HCT116 (cell line): ENCODE measurements at regions not wholly inside any gene's neighbourhood (a gene's known extent, or its start where the extent isn't known, plus 50 kb on each side); places are given as distances from the start of the nearest gene placed in this dataset.

Source experiments
- ATAC-seq: fragments of 200-7000 bp; cut with Tn5 transposase; 2 replicates; pipeline ENCODE4 v1.9.1; 2020; ENCODE audit warnings: mild to moderate bottlenecking, moderate library complexity
- BruUV-seq: library from RNA; stranded (reverse); fragments of 400-500 nt; replicated peaks from 2 replicates; lab custom pipeline; 2021; lab: Mats Ljungman, UMichigan
- CTCF ChIA-PET: fragments of 300-600 bp; sonication (Branson Sonifier 250); formaldehyde crosslinking; loops from one replicate; lab custom pipeline; 2021; ENCODE audit warnings: antibody characterized with exemption; lab: Charles Lee
- POLR2A ChIA-PET: fragments of 300-600, 350-600 bp; sonication (Branson Sonifier 250); formaldehyde crosslinking; loops from one replicate; lab custom pipeline; 2021; ENCODE audit warnings: antibody characterized with exemption; lab: Charles Lee
- RAD21 ChIA-PET, 2 experiments: fragments of 300-600 bp; sonication (Branson Sonifier 250); formaldehyde crosslinking; loops; one replicate each; lab custom pipeline; 2023; ENCODE audit warnings: low total read pairs in 2 of 2; ENCODE audit not compliant: uncharacterized antibody in 2 of 2, unreplicated experiment in 2 of 2, low non-redundant PET in 1 of 2; lab: Charles Lee
- DNase-seq: peaks from one replicate; pipeline ENCODE4 v3.0.0-alpha.2; 2010; ENCODE audit warnings: low read depth, low spot score
- H2AFZ ChIP-seq: fragments of 200-600 bp; shearing (Covaris generic), sonication (generic); 2 replicates; pipeline ENCODE4 v1.6.1; 2017; ENCODE audit warnings: low read depth, mixed run types, mixed read lengths, antibody characterized with exemption, low read length; ENCODE audit not compliant: poor library complexity, severe bottlenecking
- H3K27ac ChIP-seq: 2 replicates; pipeline ENCODE4 v1.5.1; 2012; ENCODE audit warnings: low read depth, low read length
- H3K27me3 ChIP-seq: fragments of 200-600 bp; sonication (generic); 2 replicates; pipeline ENCODE4 v1.6.1; 2016; ENCODE audit warnings: mixed run types, low read length, mixed read lengths; ENCODE audit not compliant: insufficient read depth
- H3K36me3 ChIP-seq, 2 experiments: fragments of 200-500 bp in 1 of 2; fragments of 200-600 bp in 1 of 2; sonication (Bioruptor generic) in 1 of 2; sonication (generic) in 1 of 2; 2 replicates each; pipeline versions ENCODE4 v1.5.1 to v1.6.1; 2014 to 2016; ENCODE audit warnings: low read length in 2 of 2, inconsistent platforms in 1 of 2, mixed read lengths in 1 of 2, mixed run types in 1 of 2; ENCODE audit not compliant: insufficient read depth in 2 of 2, control insufficient read depth in 1 of 2
- H3K4me1 ChIP-seq, 2 experiments: fragments of 200-600 bp in 1 of 2; sonication (generic) in 1 of 2; 2 replicates each; pipeline versions ENCODE4 v1.5.1 to v1.6.1; 2012 to 2017; ENCODE audit warnings: low read length in 2 of 2, inconsistent platforms in 1 of 2, mild to moderate bottlenecking in 1 of 2, mixed read lengths in 1 of 2, mixed run types in 1 of 2, moderate library complexity in 1 of 2; ENCODE audit not compliant: insufficient read depth in 2 of 2, control insufficient read depth in 1 of 2
- H3K4me2 ChIP-seq: fragments of 200-600 bp; sonication (generic); 2 replicates; pipeline ENCODE4 v1.6.1; 2017; ENCODE audit warnings: mixed run types, low read length, mixed read lengths
- H3K4me3 ChIP-seq, 2 experiments: fragments of 200-600 bp in 1 of 2; sonication (generic) in 1 of 2; replicated peaks in 1 of 2; 2 replicates each; pipeline ENCODE4 v1.5.1; 2011 to 2016; ENCODE audit warnings: low read length in 2 of 2, control low read depth in 1 of 2, low read depth in 1 of 2, mild to moderate bottlenecking in 1 of 2, mixed read lengths in 1 of 2, mixed run types in 1 of 2
- H3K79me2 ChIP-seq: fragments of 200-600 bp; sonication (generic); 2 replicates; pipeline ENCODE4 v1.6.1; 2017; ENCODE audit warnings: mild to moderate bottlenecking, mixed run types, low read length, moderate library complexity, mixed read lengths; ENCODE audit not compliant: insufficient read depth
- H3K9ac ChIP-seq: fragments of 200-600 bp; sonication (generic); 2 replicates; pipeline ENCODE4 v1.6.1; 2016; ENCODE audit warnings: low read length, mixed read lengths
- H3K9me2 ChIP-seq: fragments of 200-600 bp; sonication (generic), shearing (Covaris generic); 2 replicates; pipeline ENCODE4 v1.6.1; 2017; ENCODE audit warnings: mixed run types, mild to moderate bottlenecking, moderate library complexity; ENCODE audit not compliant: insufficient read depth
- H3K9me3 ChIP-seq, 2 experiments: fragments of 200-500 bp in 1 of 2; fragments of 200-600 bp in 1 of 2; sonication (Bioruptor generic) in 1 of 2; sonication (generic) in 1 of 2; 2 replicates each; pipeline ENCODE4 v1.6.1; 2014 to 2017; ENCODE audit warnings: low read length in 2 of 2, mixed read lengths in 2 of 2, inconsistent platforms in 1 of 2, low read depth in 1 of 2, mild to moderate bottlenecking in 1 of 2, mixed run types in 1 of 2, moderate library complexity in 1 of 2; ENCODE audit not compliant: control insufficient read depth in 1 of 2, insufficient read depth in 1 of 2
- H4K20me1 ChIP-seq: fragments of 200-600 bp; sonication (generic), shearing (Covaris generic); 2 replicates; pipeline ENCODE4 v1.6.1; 2017; ENCODE audit warnings: mixed run types, mild to moderate bottlenecking, moderate library complexity; ENCODE audit not compliant: insufficient read depth
- ATF3 ChIP-seq: IDR thresholded peaks from 2 replicates; pipeline ENCODE4 v1.6.1; 2012
- CBX3 ChIP-seq: IDR thresholded peaks from 2 replicates; pipeline ENCODE4 v1.6.1; 2012; ENCODE audit warnings: low read depth
- CEBPB ChIP-seq: IDR thresholded peaks from 2 replicates; pipeline ENCODE4 v1.6.1; 2012; ENCODE audit warnings: low read depth
- CTCF ChIP-seq, 3 experiments: fragments of 200-600 bp in 1 of 3; sonication (generic) in 1 of 3; IDR thresholded peaks in 2 of 3; conservative IDR thresholded peaks in 1 of 3; 2 replicates each; pipeline ENCODE4 v1.5.1; 2012 to 2017; ENCODE audit warnings: low read depth in 2 of 3, low read length in 2 of 3, antibody characterized with exemption in 1 of 3, borderline replicate concordance in 1 of 3, control low read depth in 1 of 3, mild to moderate bottlenecking in 1 of 3, mixed read lengths in 1 of 3, mixed run types in 1 of 3, moderate library complexity in 1 of 3; ENCODE audit not compliant: insufficient read depth in 1 of 3
- EGR1 ChIP-seq: IDR thresholded peaks from 2 replicates; pipeline ENCODE4 v1.6.1; 2012; ENCODE audit warnings: low read depth
- ELF1 ChIP-seq: IDR thresholded peaks from 2 replicates; pipeline ENCODE4 v1.6.1; 2012; ENCODE audit warnings: low read depth, borderline replicate concordance
- EZH2 ChIP-seq: fragments of 200-600 bp; sonication (generic); IDR thresholded peaks from 2 replicates; pipeline ENCODE4 v1.6.1; 2017; ENCODE audit warnings: antibody characterized with exemption, mixed run types
- FOSL1 ChIP-seq: IDR thresholded peaks from 2 replicates; pipeline ENCODE4 v1.6.1; 2012; ENCODE audit warnings: low read depth
- MAX ChIP-seq: IDR thresholded peaks from 2 replicates; pipeline ENCODE4 v1.6.1; 2012
- POLR2A ChIP-seq: IDR thresholded peaks from 2 replicates; pipeline ENCODE4 v1.7.0; 2011; ENCODE audit warnings: borderline replicate concordance; ENCODE audit not compliant: insufficient read depth, insufficient read length; ENCODE audit errors: extremely low read depth
- POLR2AphosphoS5 ChIP-seq: IDR thresholded peaks from 2 replicates; pipeline ENCODE4 v1.6.1; 2011; ENCODE audit warnings: mild to moderate bottlenecking, low read depth, low read length, moderate library complexity
- RAD21 ChIP-seq: IDR thresholded peaks from 2 replicates; pipeline ENCODE4 v1.6.1; 2012; ENCODE audit warnings: low read depth, mild to moderate bottlenecking
- REST ChIP-seq: IDR thresholded peaks from 2 replicates; pipeline ENCODE4 v1.6.1; 2012; ENCODE audit warnings: low read depth
- SIN3A ChIP-seq: IDR thresholded peaks from 2 replicates; pipeline ENCODE4 v1.6.1; 2012; ENCODE audit warnings: low read depth
- SP1 ChIP-seq: IDR thresholded peaks from 2 replicates; pipeline ENCODE4 v1.6.1; 2012; ENCODE audit warnings: low read depth
- SRF ChIP-seq: IDR thresholded peaks from 2 replicates; pipeline ENCODE4 v1.6.1; 2012; ENCODE audit warnings: low read depth
- TCF7L2 ChIP-seq: IDR thresholded peaks from 2 replicates; pipeline ENCODE4 v1.7.0; 2011; ENCODE audit warnings: borderline replicate concordance, inconsistent platforms; ENCODE audit not compliant: insufficient read depth, insufficient read length; ENCODE audit errors: extremely low read depth
- YY1 ChIP-seq: IDR thresholded peaks from 2 replicates; pipeline ENCODE4 v1.6.1; 2011; ENCODE audit warnings: low read length, low read depth, moderate library complexity, mild to moderate bottlenecking; ENCODE audit not compliant: insufficient replicate concordance; ENCODE audit errors: extremely low read depth
- ZNF274 ChIP-seq: fragments of 200-500 bp; sonication (Bioruptor generic); IDR thresholded peaks from 2 replicates; pipeline ENCODE4 v1.6.1; 2014; ENCODE audit warnings: mild to moderate bottlenecking, low read depth, low read length, inconsistent platforms
- intact Hi-C: fragments of 100-400 bp; cut with micrococcal nuclease; formaldehyde crosslinking; loops from 2 replicates; pipeline ENCODE4 v1.10.0; 2022

GRCh38 chr6:1499777-1500176 is 109.9 kb upstream of the FOXC1 start:
- POLR2A ChIA-PET: no interaction called here
- Histone ChIP-seq H3K4me1 (no peaks in the 10 kb centered on the region), H3K27ac (no peak overlapping the region), H3K79me2 (no peaks in the 10 kb centered on the region), H3K36me3 (no peaks in the 10 kb centered on the region), H3K9me2 (no peaks in the 10 kb centered on the region), H3K9me3 (no peaks in the 10 kb centered on the region), H2AFZ (no peak overlapping the region), H4K20me1 (no peaks in the 10 kb centered on the region), H3K4me3 (no peak overlapping the region), H3K27me3 (no peaks in the 10 kb centered on the region), H3K9ac (no peak overlapping the region), H3K4me2 (no peak overlapping the region)
- CTCF ChIA-PET: no interaction called here
- RAD21 ChIA-PET: no interaction called here
- intact Hi-C loops: no loop called here
- ATAC-seq (no peak), DNase-seq (no peak)
- no TSS peak for BruUV-seq
- TF ChIP-seq POLR2A (no peak), ZNF274 (no peak), CBX3 (no peak), TCF7L2 (no peak), POLR2AphosphoS5 (no peak), ATF3 (no peak), EGR1 (no peak), ELF1 (no peak), CTCF (IDR thresholded peaks at IDR 0.05 in 2 of 3, conservative IDR thresholded peaks at IDR 0.05 in 1 of 3; ENCODE audit: borderline replicate concordance in 1 of 3, insufficient read depth in 1 of 3, low read depth in 2 of 3, low read length in 2 of 3) (no peak), MAX (no peak), EZH2 (no peak), SRF (no peak), RAD21 (no peak), CEBPB (no peak), SIN3A (no peak), REST (no peak), YY1 (no peak), SP1 (no peak), FOSL1 (no peak)
